IMR-90 (cell line): ENCODE measurements at regions not wholly inside any gene's neighbourhood (a gene's known extent, or its start where the extent isn't known, plus 50 kb on each side); places are given as distances from the start of the nearest gene placed in this dataset.

Source experiments
- ATAC-seq: fragments of 200-7000 bp; cut with Tn5 transposase; 2 replicates; pipeline ENCODE4 v1.9.1; 2020; ENCODE audit warnings: low read depth, mild to moderate bottlenecking, moderate library complexity
- BruUV-seq: library from RNA; stranded (reverse); fragments of 400-500 nt; replicated peaks from 2 replicates; lab custom pipeline; 2021; lab: Mats Ljungman, UMichigan
- CTCF ChIA-PET: fragments of 300-600 bp; formaldehyde crosslinking; extraction: SDS; loops from one replicate; lab custom pipeline; 2021; ENCODE audit warnings: antibody characterized with exemption; lab: Yijun Ruan, JAX
- POLR2A ChIA-PET: fragments of 300-600 bp; sonication (Branson Sonifier 250); formaldehyde crosslinking; loops from one replicate; lab custom pipeline; 2022; ENCODE audit warnings: antibody characterized with exemption; ENCODE audit not compliant: unreplicated experiment; lab: Charles Lee
- DNase-seq: peaks from one replicate; pipeline ENCODE4 v3.0.0; 2013
- H2AFZ ChIP-seq: replicated peaks from 2 replicates; pipeline ENCODE3; 2013; ENCODE audit warnings: low read length, mild to moderate bottlenecking; ENCODE audit not compliant: poor library complexity
- H2AK5ac ChIP-seq: 2 replicates; pipeline ENCODE4 v1.6.1; 2013; ENCODE audit warnings: low read depth, low read length, inconsistent platforms
- H2AK9ac ChIP-seq: replicated peaks from 2 replicates; pipeline ENCODE3; 2013; ENCODE audit warnings: mild to moderate bottlenecking, low read depth, low read length, moderate library complexity; ENCODE audit not compliant: poor library complexity
- H2BK120ac ChIP-seq: 2 replicates; pipeline ENCODE4 v1.6.1; 2013; ENCODE audit warnings: low read depth, low read length, inconsistent platforms
- H2BK15ac ChIP-seq: 3 replicates; pipeline ENCODE4 v1.6.1; 2013; ENCODE audit warnings: low read depth, low read length, inconsistent platforms
- H2BK20ac ChIP-seq: 2 replicates; pipeline ENCODE4 v1.6.1; 2013; ENCODE audit warnings: low read depth, mild to moderate bottlenecking, inconsistent platforms, low read length, moderate library complexity
- H2BK5ac ChIP-seq: 2 replicates; pipeline ENCODE4 v1.6.1; 2013; ENCODE audit warnings: mild to moderate bottlenecking, low read depth, low read length, inconsistent platforms; ENCODE audit not compliant: poor library complexity, severe bottlenecking
- H3K14ac ChIP-seq: replicated peaks from 2 replicates; pipeline ENCODE4 v1.6.1; 2013; ENCODE audit warnings: low read depth, low read length, inconsistent platforms
- H3K18ac ChIP-seq: 2 replicates; pipeline ENCODE4 v1.6.1; 2013; ENCODE audit warnings: low read depth, low read length, control low read depth
- H3K23ac ChIP-seq: 2 replicates; pipeline ENCODE4 v1.6.1; 2013; ENCODE audit warnings: low read depth, low read length, inconsistent platforms
- H3K27ac ChIP-seq: 2 replicates; pipeline ENCODE4 v1.5.1; 2013; ENCODE audit warnings: mild to moderate bottlenecking, control low read depth, low read length; ENCODE audit not compliant: insufficient read depth
- H3K27me3 ChIP-seq: 2 replicates; pipeline ENCODE4 v1.6.1; 2013; ENCODE audit warnings: low read length; ENCODE audit not compliant: control insufficient read depth, insufficient read depth
- H3K36me3 ChIP-seq: 2 replicates; pipeline ENCODE4 v1.6.1; 2013; ENCODE audit warnings: low read length, mixed read lengths; ENCODE audit not compliant: control insufficient read depth, insufficient read depth
- H3K4ac ChIP-seq: 2 replicates; pipeline ENCODE4 v1.6.1; 2013; ENCODE audit warnings: low read depth, low read length, inconsistent platforms
- H3K4me1 ChIP-seq: 2 replicates; pipeline ENCODE4 v1.6.1; 2013; ENCODE audit warnings: low read length, mixed read lengths; ENCODE audit not compliant: control insufficient read depth, insufficient read depth
- H3K4me2 ChIP-seq: 2 replicates; pipeline ENCODE4 v1.6.1; 2013; ENCODE audit warnings: low read depth, mild to moderate bottlenecking, control low read depth, low read length, moderate library complexity
- H3K4me3 ChIP-seq: 2 replicates; pipeline ENCODE4 v1.5.1; 2013; ENCODE audit warnings: low read depth, mild to moderate bottlenecking, control low read depth, low read length, moderate library complexity; ENCODE audit not compliant: insufficient read depth
- H3K56ac ChIP-seq: 2 replicates; pipeline ENCODE4 v1.6.1; 2013; ENCODE audit warnings: low read length, inconsistent platforms; ENCODE audit not compliant: insufficient read depth; ENCODE audit errors: extremely low read depth
- H3K79me1 ChIP-seq, 2 experiments: 2 replicates each; pipeline ENCODE4 v1.6.1; 2013; ENCODE audit warnings: low read length in 2 of 2, inconsistent platforms in 1 of 2, low read depth in 1 of 2
- H3K9ac ChIP-seq: 2 replicates; pipeline ENCODE4 v1.6.1; 2013; ENCODE audit warnings: low read depth, low read length, control low read depth
- H3K9me1 ChIP-seq: 2 replicates; pipeline ENCODE4 v1.6.1; 2013; ENCODE audit warnings: low read length, inconsistent platforms; ENCODE audit not compliant: insufficient read depth
- H3K9me3 ChIP-seq: 2 replicates; pipeline ENCODE4 v1.6.1; 2013; ENCODE audit warnings: low read length; ENCODE audit not compliant: control insufficient read depth, insufficient read depth
- H4K20me1 ChIP-seq: 2 replicates; pipeline ENCODE4 v1.6.1; 2013; ENCODE audit warnings: low read length, inconsistent platforms; ENCODE audit not compliant: insufficient read depth
- H4K5ac ChIP-seq: 2 replicates; pipeline ENCODE4 v1.6.1; 2013; ENCODE audit warnings: mild to moderate bottlenecking, low read depth, low read length, control low read depth
- H4K8ac ChIP-seq, 2 experiments: 2 replicates each; pipeline ENCODE4 v1.6.1; 2013; ENCODE audit warnings: low read depth in 2 of 2, low read length in 2 of 2, control low read depth in 1 of 2, inconsistent platforms in 1 of 2
- H4K91ac ChIP-seq: 2 replicates; pipeline ENCODE4 v1.6.1; 2013; ENCODE audit warnings: low read depth, low read length, inconsistent platforms; ENCODE audit not compliant: insufficient read depth
- BHLHE40 ChIP-seq: fragments of 150-350 bp; IDR thresholded peaks from 2 replicates; pipeline ENCODE4 v1.6.1; 2016; ENCODE audit warnings: mild to moderate bottlenecking, low read depth, low read length
- CHD1 ChIP-seq: IDR thresholded peaks from 2 replicates; pipeline ENCODE4 v1.6.1; 2012; ENCODE audit warnings: low read depth, low read length, improper control_type of control experiment
- FOS ChIP-seq: fragments of 150-350 bp; IDR thresholded peaks from 2 replicates; pipeline ENCODE4 v1.6.1; 2016; ENCODE audit warnings: low read depth, low read length
- NFE2L2 ChIP-seq: fragments of 150-350 bp; IDR thresholded peaks from 2 replicates; pipeline ENCODE4 v1.6.1; 2016; ENCODE audit warnings: low read depth, mild to moderate bottlenecking, low read length
- POLR2A ChIP-seq: IDR thresholded peaks from 2 replicates; pipeline ENCODE4 v1.6.1; 2012; ENCODE audit warnings: mild to moderate bottlenecking, low read depth, low read length
- RAD21 ChIP-seq: IDR thresholded peaks from 2 replicates; pipeline ENCODE4 v1.6.1; 2012; ENCODE audit warnings: low read length, improper control_type of control experiment
- WGBS, 2 experiments: methylation state at CpG; one replicate each; pipeline versions ENCODE4 v1.1.5 to v1.1.7; 2013; ENCODE audit warnings: missing lambda C conversion rate in 2 of 2; ENCODE audit not compliant: insufficient read length in 1 of 2; ENCODE audit errors: extremely low coverage in 2 of 2; 5-methylcytosine and 5-hydroxymethylcytosine counted together
- dilution Hi-C: fragments of 300-500 bp; cut with HindIII; formaldehyde crosslinking; loops from one replicate; pipeline ENCODE4 v1.14.3; 2018; ENCODE audit warnings: low sequenced_read_pairs; ENCODE audit not compliant: unreplicated experiment
- in situ Hi-C: fragments of 300-500 bp; cut with MboI; formaldehyde crosslinking; loops from 3 replicates; pipeline ENCODE4 v1.14.3; 2019; ENCODE audit warnings: low sequenced_read_pairs, inconsistent platforms, mixed read lengths
- intact Hi-C: fragments of 100-400 bp; cut with micrococcal nuclease; formaldehyde crosslinking; loops from 2 replicates; pipeline ENCODE4 v1.10.0; 2022
- TF ChIP-seq, protein P1 (sequence below): conservative IDR thresholded peaks from 2 replicates; pipeline ENCODE4 v1.5.1; 2012; ENCODE audit warnings: mild to moderate bottlenecking, low read depth, low read length, improper control_type of control experiment
- TF ChIP-seq, protein P2 (sequence below): fragments of 150-350 bp; IDR thresholded peaks from 2 replicates; pipeline ENCODE4 v1.6.1; 2017; ENCODE audit warnings: mild to moderate bottlenecking, antibody characterized with exemption, low read length, low read depth
- TF ChIP-seq, protein P3 (sequence below): fragments of 150-350 bp; IDR thresholded peaks from 2 replicates; pipeline ENCODE4 v1.6.1; 2016; ENCODE audit warnings: low read depth, mild to moderate bottlenecking, low read length, moderate library complexity, borderline replicate concordance

DNA sequence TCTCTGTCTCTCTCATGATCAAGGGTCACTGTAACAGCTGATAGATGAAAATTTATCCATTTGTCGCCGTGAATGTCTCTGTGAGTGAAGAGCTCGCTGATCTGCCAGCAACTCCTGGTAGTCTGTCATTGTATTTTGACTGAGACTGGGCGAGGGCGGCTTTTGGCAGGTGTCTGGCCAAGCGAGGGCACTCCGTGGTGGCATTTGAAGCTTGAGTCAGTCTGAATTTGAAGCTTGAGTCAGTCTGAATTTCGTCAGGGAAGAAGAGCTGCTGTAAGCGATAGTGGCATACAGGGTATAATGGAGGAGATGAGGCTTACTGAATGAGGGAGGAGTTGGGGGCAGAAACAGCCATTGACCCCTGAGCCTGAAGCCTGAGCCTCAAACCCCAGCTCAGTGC is 56.8 kb upstream of the FAM181A start:
- no peak overlapping the region for H2AK9ac ChIP-seq
- no peaks in the 10 kb centered on the region for H3K79me1 ChIP-seq
- H2AFZ ChIP-seq: no peak overlapping the region
- H3K9me3 ChIP-seq: no peaks in the 10 kb centered on the region
- no peaks in the 10 kb centered on the region for H4K20me1 ChIP-seq
- H2BK120ac ChIP-seq: no peak overlapping the region
- no peak overlapping the region for H3K9ac ChIP-seq
- H4K5ac ChIP-seq: no peak overlapping the region
- H3K4me2 ChIP-seq: no peak overlapping the region
- H3K4me1 ChIP-seq: no peaks in the 10 kb centered on the region
- H3K36me3 ChIP-seq: no peaks in the 10 kb centered on the region
- dilution Hi-C loops: no loop called here
- no peaks in the 10 kb centered on the region for H3K27me3 ChIP-seq
- DNase-seq (no peak), ATAC-seq (no peak)
- no TSS peak for BruUV-seq
- in situ Hi-C loops: no loop called here
- H3K56ac ChIP-seq: no peak overlapping the region
- H3K4ac ChIP-seq: no peak overlapping the region
- no peak overlapping the region for H3K14ac ChIP-seq
- H4K91ac ChIP-seq: no peak overlapping the region
- no peak overlapping the region for H3K18ac ChIP-seq
- no peaks in the 10 kb centered on the region for H3K9me1 ChIP-seq
- H2BK20ac ChIP-seq: no peak overlapping the region
- 60% methylated on average over 2 of the region's 9 CpGs; no CpG with 5 or more reads in 1 of the 2 experiments for WGBS, 2 experiments
- POLR2A ChIA-PET: no interaction called here
- H2BK15ac ChIP-seq: no peak overlapping the region
- H4K8ac ChIP-seq: no peak overlapping the region
- H2BK5ac ChIP-seq: no peak overlapping the region
- intact Hi-C loops: no loop called here
- H2AK5ac ChIP-seq: no peak overlapping the region
- no peak overlapping the region for H3K4me3 ChIP-seq
- H3K23ac ChIP-seq: no peak overlapping the region
- TF ChIP-seq CHD1 (no peak), FOS (no peak), POLR2A (no peak), NFE2L2 (no peak), RAD21 (no peak), BHLHE40 (no peak)
- TF ChIP-seq, protein P1, sequence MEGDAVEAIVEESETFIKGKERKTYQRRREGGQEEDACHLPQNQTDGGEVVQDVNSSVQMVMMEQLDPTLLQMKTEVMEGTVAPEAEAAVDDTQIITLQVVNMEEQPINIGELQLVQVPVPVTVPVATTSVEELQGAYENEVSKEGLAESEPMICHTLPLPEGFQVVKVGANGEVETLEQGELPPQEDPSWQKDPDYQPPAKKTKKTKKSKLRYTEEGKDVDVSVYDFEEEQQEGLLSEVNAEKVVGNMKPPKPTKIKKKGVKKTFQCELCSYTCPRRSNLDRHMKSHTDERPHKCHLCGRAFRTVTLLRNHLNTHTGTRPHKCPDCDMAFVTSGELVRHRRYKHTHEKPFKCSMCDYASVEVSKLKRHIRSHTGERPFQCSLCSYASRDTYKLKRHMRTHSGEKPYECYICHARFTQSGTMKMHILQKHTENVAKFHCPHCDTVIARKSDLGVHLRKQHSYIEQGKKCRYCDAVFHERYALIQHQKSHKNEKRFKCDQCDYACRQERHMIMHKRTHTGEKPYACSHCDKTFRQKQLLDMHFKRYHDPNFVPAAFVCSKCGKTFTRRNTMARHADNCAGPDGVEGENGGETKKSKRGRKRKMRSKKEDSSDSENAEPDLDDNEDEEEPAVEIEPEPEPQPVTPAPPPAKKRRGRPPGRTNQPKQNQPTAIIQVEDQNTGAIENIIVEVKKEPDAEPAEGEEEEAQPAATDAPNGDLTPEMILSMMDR: no peak
- TF ChIP-seq, protein P2, sequence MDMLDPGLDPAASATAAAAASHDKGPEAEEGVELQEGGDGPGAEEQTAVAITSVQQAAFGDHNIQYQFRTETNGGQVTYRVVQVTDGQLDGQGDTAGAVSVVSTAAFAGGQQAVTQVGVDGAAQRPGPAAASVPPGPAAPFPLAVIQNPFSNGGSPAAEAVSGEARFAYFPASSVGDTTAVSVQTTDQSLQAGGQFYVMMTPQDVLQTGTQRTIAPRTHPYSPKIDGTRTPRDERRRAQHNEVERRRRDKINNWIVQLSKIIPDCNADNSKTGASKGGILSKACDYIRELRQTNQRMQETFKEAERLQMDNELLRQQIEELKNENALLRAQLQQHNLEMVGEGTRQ: no peak
- TF ChIP-seq, protein P3, sequence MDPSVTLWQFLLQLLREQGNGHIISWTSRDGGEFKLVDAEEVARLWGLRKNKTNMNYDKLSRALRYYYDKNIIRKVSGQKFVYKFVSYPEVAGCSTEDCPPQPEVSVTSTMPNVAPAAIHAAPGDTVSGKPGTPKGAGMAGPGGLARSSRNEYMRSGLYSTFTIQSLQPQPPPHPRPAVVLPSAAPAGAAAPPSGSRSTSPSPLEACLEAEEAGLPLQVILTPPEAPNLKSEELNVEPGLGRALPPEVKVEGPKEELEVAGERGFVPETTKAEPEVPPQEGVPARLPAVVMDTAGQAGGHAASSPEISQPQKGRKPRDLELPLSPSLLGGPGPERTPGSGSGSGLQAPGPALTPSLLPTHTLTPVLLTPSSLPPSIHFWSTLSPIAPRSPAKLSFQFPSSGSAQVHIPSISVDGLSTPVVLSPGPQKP: no peak
- CTCF ChIA-PET: interaction anchor here (0.6 to 1.3 kb wide), 3 partner anchors 23 to 704 kb away, joined by 3 read pairs; no protein-coding TSS in a partner anchor
- H3K27ac ChIP-seq: no peak overlapping the region
